SHP77 (cell line): ENCODE measurements at regions not wholly inside any gene's neighbourhood (a gene's known extent, or its start where the extent isn't known, plus 50 kb on each side); places are given as distances from the start of the nearest gene placed in this dataset.
"Not testable (repeated sequence)": the region's sequence is repeated elsewhere in the genome, so short reads cannot be mapped to it uniquely, and the experiment has no call there.

Experiments used
- DNase-seq, 2 experiments: peaks; one replicate each; lab custom pipeline; 2025; lab: John Stamatoyannopoulos, UW

- no peak for DNase-seq
Measured at GRCh38 chr17:22138861-22139469, 446.6 kb downstream of the KCNJ18 start.

- no peak for DNase-seq
Measured at GRCh38 chr17:22142091-22142490, 449.8 kb downstream of the KCNJ18 start.

- DNase-seq, result no peak
Measured at GRCh38 chr17:22145605-22146178, 453.4 kb downstream of the KCNJ18 start.

DNA sequence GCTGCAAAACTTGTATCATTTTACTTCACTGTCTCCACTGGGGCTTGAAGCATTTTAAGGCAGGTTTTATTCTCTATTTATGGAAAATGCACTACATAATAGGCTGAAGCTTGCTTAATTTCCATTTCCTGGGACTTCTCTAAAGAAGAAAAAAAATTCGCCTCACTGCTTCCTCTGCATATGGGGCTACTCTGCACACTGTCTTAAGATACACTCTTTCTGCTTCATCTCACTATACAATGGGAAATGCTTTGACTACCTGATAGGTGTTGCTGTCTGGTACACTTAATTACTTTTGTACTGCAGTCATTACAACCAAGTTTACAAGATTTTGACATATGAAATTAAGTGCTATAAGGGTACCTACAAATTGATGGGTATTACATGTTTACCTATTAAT is 466.0 kb downstream of the KCNJ18 start:
- no peak for DNase-seq

GRCh38 chr17:22161376-22161775 is 469.1 kb downstream of the KCNJ18 start:
- DNase-seq, result no peak

DNA sequence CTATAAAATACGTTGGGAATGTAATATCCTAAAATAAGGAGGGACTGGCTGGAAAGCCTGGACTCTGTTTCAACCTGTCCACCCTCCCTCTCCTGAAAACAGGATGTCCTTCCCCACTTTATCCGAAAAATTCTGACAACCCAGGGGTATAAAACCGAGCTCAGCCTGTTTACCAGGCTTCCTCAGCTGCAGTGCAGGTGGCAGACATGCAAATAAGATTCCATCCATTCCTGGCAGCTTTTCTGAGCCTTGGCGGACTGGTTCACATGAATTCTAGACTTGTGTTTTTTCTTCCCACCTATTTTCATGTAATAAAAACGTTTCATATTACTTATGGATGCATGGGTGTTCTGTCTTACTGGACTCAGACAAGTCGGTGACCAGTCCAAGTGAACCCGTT is 479.3 kb downstream of the KCNJ18 start:
- no peak for DNase-seq

- DNase-seq, result no peak
Measured at GRCh38 chr17:22193113-22193512, 500.8 kb downstream of the KCNJ18 start.

DNA sequence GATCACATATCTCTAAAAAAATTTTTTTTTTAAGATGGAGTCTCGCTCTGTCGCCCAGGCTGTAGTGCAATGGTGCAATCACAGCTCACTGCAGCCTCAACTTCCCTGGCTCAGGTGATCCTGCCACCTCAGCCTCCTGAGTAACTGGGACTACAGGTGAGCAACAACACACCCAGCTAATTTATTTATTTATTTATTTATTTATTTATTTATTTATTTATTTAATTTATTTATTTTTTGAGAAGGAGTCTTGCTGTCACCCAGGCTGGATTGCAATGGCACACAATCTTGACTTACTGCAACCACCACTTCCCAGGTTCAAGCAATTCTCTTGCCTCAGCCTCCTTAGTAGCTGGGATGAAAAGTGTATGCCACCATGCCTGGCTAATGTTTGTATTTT is 507.9 kb downstream of the KCNJ18 start:
- DNase-seq, result not testable (repeated sequence)

GRCh38 chr17:22202702-22203101 is 510.4 kb downstream of the KCNJ18 start:
- DNase-seq, result no peak

GRCh38 chr17:22203208-22203715 is 510.9 kb downstream of the KCNJ18 start:
- DNase-seq, result no peak

DNA sequence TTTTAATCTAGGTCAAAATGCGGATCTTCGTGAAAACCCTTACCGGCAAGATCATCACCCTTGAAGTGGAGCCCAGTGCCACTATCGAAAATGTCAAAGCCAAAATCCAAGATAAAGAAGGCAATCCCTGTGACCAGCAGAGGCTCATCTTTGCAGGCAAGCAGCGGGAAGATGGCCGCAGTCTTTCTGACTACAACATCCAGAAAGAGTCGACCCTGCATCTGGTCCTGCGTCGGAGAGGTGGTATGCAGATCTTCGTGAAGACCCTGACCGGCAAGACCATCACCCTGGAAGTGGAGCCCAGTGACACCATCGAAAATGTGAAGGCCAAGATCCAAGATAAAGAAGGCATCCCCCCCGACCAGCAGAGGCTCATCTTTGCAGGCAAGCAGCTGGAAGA is 511.8 kb downstream of the KCNJ18 start:
- DNase-seq, result not testable (repeated sequence)

- DNase-seq, result not testable (repeated sequence)
Measured at GRCh38 chr17:22210212-22210611, 517.9 kb downstream of the KCNJ18 start.

GRCh38 chr17:22213169-22213568 is 520.8 kb downstream of the KCNJ18 start:
- DNase-seq, result not testable (repeated sequence)

DNA sequence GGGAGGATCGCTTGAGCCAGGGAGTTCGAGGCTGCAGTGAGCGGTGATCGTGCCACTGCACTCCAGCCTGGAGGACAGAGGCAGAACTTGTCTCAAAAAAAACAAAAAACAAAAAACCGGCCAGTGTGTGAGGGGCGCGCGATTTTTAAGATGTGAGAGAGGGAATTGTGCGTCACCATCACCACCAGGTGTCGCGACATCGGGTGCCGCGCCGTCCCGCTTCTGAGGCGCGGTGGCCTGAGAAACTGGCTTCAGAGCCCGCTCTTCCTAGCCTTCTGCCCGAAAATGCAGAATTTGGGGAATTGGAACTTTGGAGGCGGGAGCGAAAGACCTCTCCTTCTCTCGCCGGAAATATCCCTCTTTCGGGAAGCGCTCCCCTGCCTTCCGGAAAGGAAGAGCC is 524.8 kb downstream of the KCNJ18 start:
- no peak for DNase-seq

GRCh38 chr17:22221344-22221743 is 529.0 kb downstream of the KCNJ18 start:
- DNase-seq, result no peak

DNA sequence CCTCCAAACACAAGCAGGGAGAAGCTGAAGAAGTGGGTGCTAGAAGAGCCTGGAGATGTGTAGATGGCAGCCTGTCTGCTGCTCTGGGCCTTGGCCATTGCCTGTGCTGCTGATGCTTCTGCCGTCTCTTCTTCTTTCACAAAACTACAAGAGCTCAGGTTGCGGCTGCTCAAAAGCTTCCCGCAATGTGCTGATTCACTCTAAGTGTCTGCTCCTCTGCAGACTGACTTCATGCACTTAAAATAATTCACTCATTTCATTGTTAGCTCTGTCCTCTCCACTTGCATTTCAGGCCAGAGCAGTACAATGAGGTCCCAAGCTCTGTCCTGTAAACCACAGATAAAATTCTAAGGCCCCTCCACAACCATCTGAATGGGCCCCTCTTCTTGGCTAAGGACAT is 534.2 kb downstream of the KCNJ18 start:
- DNase-seq, result not testable (repeated sequence)

DNA sequence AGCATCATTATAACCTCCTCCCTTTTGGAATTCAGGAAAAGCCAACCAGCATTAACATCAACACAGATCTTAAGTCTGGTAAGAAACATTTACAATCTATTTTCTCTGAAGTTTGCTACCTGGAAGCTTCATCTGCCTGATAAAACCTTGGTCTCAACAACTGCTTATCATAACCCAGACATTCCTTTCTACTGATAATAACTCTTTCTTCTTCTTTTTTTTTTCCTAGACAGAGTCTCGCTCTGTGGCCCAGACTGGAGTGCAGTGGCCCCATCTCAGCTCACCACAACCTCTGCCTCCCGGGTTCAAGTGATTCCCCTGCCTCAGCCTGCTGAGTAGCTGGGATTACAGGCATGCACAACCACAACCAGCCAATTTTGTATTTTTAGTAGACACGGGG is 534.6 kb downstream of the KCNJ18 start:
- DNase-seq, result not testable (repeated sequence)

GRCh38 chr17:22227699-22228553 is 535.6 kb downstream of the KCNJ18 start:
- not testable (repeated sequence) for DNase-seq

GRCh38 chr17:22229821-22230220 is 537.5 kb downstream of the KCNJ18 start:
- DNase-seq, result not testable (repeated sequence)

- no peak for DNase-seq
Measured at GRCh38 chr17:22233382-22233781, 541.1 kb downstream of the KCNJ18 start.

GRCh38 chr17:22242472-22242871 is 550.1 kb downstream of the KCNJ18 start:
- DNase-seq, result no peak

DNA sequence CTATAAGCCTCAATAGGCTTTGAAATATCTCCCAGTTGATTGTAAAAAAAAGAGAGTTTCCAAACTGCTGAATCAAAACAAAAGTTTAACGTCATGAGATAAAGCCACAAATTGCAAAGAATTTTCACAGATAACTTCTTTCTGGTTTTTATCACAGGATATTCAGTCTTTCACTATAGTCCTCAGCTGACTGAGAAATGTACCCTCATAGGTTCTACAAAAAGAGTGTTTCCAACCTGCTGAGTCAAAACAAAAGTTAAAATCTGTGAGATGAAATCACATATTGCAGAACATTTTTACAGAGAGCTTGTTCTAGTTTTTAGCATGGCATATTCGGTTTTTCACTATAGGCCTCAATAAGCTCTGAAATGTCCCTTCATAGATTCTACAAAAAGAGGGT is 559.2 kb downstream of the KCNJ18 start:
- no peak for DNase-seq

- no peak for DNase-seq
Measured at GRCh38 chr17:22253007-22253406, 560.7 kb downstream of the KCNJ18 start.
